H9 (cell line): ENCODE measurements at regions not wholly inside any gene's neighbourhood (a gene's known extent, or its start where the extent isn't known, plus 50 kb on each side); places are given as distances from the start of the nearest gene placed in this dataset.

Experiments used
- DNase-seq: peaks from one replicate; pipeline ENCODE4 v3.0.0-alpha.2; 2017
- H2AFZ ChIP-seq: one replicate; pipeline ENCODE4 v1.6.1; 2013; ENCODE audit warnings: mild to moderate bottlenecking, low read length, control low read depth, moderate library complexity
- H2AK5ac ChIP-seq: 2 replicates; pipeline ENCODE4 v1.6.1; 2013; ENCODE audit warnings: low read length, control low read depth, mixed read lengths; ENCODE audit not compliant: insufficient read length
- H2BK120ac ChIP-seq: one replicate; pipeline ENCODE4 v1.6.1; 2013; ENCODE audit warnings: low read depth, mild to moderate bottlenecking, low read length, control low read depth, inconsistent platforms; ENCODE audit not compliant: poor library complexity, severe bottlenecking
- H2BK12ac ChIP-seq: 2 replicates; pipeline ENCODE4 v1.6.1; 2013; ENCODE audit warnings: low read length, control low read depth, mixed read lengths, low read depth; ENCODE audit not compliant: insufficient read length
- H2BK15ac ChIP-seq: 2 replicates; pipeline ENCODE4 v1.6.1; 2013; ENCODE audit warnings: low read depth, low read length, control low read depth
- H2BK20ac ChIP-seq: one replicate; pipeline ENCODE4 v1.6.1; 2013; ENCODE audit warnings: low read depth, mild to moderate bottlenecking, low read length, control low read depth, inconsistent platforms; ENCODE audit not compliant: poor library complexity, severe bottlenecking
- H2BK5ac ChIP-seq: 2 replicates; pipeline ENCODE4 v1.6.1; 2013; ENCODE audit warnings: low read length, control low read depth, mixed read lengths; ENCODE audit not compliant: insufficient read length
- H3K14ac ChIP-seq: 2 replicates; pipeline ENCODE4 v1.6.1; 2013; ENCODE audit warnings: low read length, control low read depth; ENCODE audit not compliant: insufficient read depth
- H3K18ac ChIP-seq: 2 replicates; pipeline ENCODE4 v1.6.1; 2013; ENCODE audit warnings: low read depth, mild to moderate bottlenecking, mixed read lengths, low read length, control low read depth; ENCODE audit not compliant: insufficient read length
- H3K23ac ChIP-seq: 2 replicates; pipeline ENCODE4 v1.6.1; 2013; ENCODE audit warnings: low read length, control low read depth, mixed read lengths, low read depth; ENCODE audit not compliant: insufficient read length
- H3K23me2 ChIP-seq: 2 replicates; pipeline ENCODE4 v1.6.1; 2013; ENCODE audit warnings: low read depth, mild to moderate bottlenecking, mixed read lengths, low read length, control low read depth; ENCODE audit not compliant: insufficient read length, poor library complexity, severe bottlenecking
- H3K27ac ChIP-seq: 2 replicates; pipeline ENCODE4 v1.5.1; 2013; ENCODE audit warnings: low read length, control low read depth, mixed read lengths, low read depth; ENCODE audit not compliant: insufficient read length
- H3K27me3 ChIP-seq: 2 replicates; pipeline ENCODE4 v1.6.1; 2013; ENCODE audit warnings: low read length, control low read depth, inconsistent platforms; ENCODE audit not compliant: insufficient read depth
- H3K4ac ChIP-seq: 2 replicates; pipeline ENCODE4 v1.6.1; 2013; ENCODE audit warnings: low read depth, mild to moderate bottlenecking, control low read depth, inconsistent platforms, low read length, moderate library complexity
- H3K4me1 ChIP-seq: 2 replicates; pipeline ENCODE4 v1.6.1; 2013; ENCODE audit warnings: low read length, control low read depth, inconsistent platforms; ENCODE audit not compliant: insufficient read depth
- H3K4me2 ChIP-seq: 2 replicates; pipeline ENCODE4 v1.6.1; 2013; ENCODE audit warnings: low read length, control low read depth, mixed read lengths; ENCODE audit not compliant: insufficient read length, insufficient read depth
- H3K56ac ChIP-seq: 2 replicates; pipeline ENCODE4 v1.6.1; 2013; ENCODE audit warnings: low read depth, mild to moderate bottlenecking, mixed read lengths, low read length, control low read depth; ENCODE audit not compliant: insufficient read length
- H3K79me1 ChIP-seq: 2 replicates; pipeline ENCODE4 v1.6.1; 2013; ENCODE audit warnings: low read depth, mild to moderate bottlenecking, moderate library complexity, low read length, control low read depth, inconsistent platforms; ENCODE audit not compliant: insufficient read depth, poor library complexity, severe bottlenecking
- H3K79me2 ChIP-seq: 2 replicates; pipeline ENCODE4 v1.6.1; 2013; ENCODE audit warnings: low read length, control low read depth, inconsistent platforms; ENCODE audit not compliant: insufficient read depth
- H3K9ac ChIP-seq: 2 replicates; pipeline ENCODE4 v1.6.1; 2013; ENCODE audit warnings: low read length, control low read depth, mixed read lengths; ENCODE audit not compliant: insufficient read length; ENCODE audit errors: extremely low read depth
- H3K9me3 ChIP-seq: one replicate; pipeline ENCODE4 v1.6.1; 2013; ENCODE audit warnings: low read depth, low read length, inconsistent platforms; ENCODE audit not compliant: control insufficient read depth
- H3T11ph ChIP-seq: one replicate; pipeline ENCODE4 v1.6.1; 2013; ENCODE audit warnings: mild to moderate bottlenecking, low read length, control low read depth, inconsistent platforms
- H4K20me1 ChIP-seq: one replicate; pipeline ENCODE4 v1.6.1; 2013; ENCODE audit not compliant: control insufficient read depth, insufficient read length, insufficient read depth
- H4K5ac ChIP-seq: 2 replicates; pipeline ENCODE4 v1.6.1; 2013; ENCODE audit warnings: low read depth, mild to moderate bottlenecking, mixed read lengths, low read length, control low read depth; ENCODE audit not compliant: insufficient read length
- H4K8ac ChIP-seq: replicated peaks from 2 replicates; pipeline ENCODE4 v1.6.1; 2013; ENCODE audit warnings: low read length, control low read depth, mixed read lengths, low read depth; ENCODE audit not compliant: insufficient read length
- H4K91ac ChIP-seq: 2 replicates; pipeline ENCODE4 v1.6.1; 2013; ENCODE audit warnings: low read depth, mild to moderate bottlenecking, moderate library complexity, mixed read lengths, low read length, control low read depth; ENCODE audit not compliant: insufficient read length
- H3K27ac Mint-ChIP-seq, 3 experiments: 2 replicates in 2 of 3; 3 replicates in 1 of 3; pipeline ENCODE4 v1.8.0; 2020 to 2021; ENCODE audit warnings: mixed read lengths in 3 of 3, mild to moderate bottlenecking in 1 of 3, moderate library complexity in 1 of 3
- H3K27me3 Mint-ChIP-seq: 2 replicates; pipeline ENCODE4 v1.8.0; 2021; ENCODE audit warnings: low read depth, mild to moderate bottlenecking, moderate library complexity, mixed read lengths
- H3K36me3 Mint-ChIP-seq, 3 experiments: 2 replicates in 2 of 3; 3 replicates in 1 of 3; pipeline ENCODE4 v1.8.0; 2020 to 2021; ENCODE audit warnings: low read depth in 3 of 3, mixed read lengths in 3 of 3; ENCODE audit not compliant: insufficient read depth in 1 of 3
- H3K4me1 Mint-ChIP-seq, 2 experiments: 2 replicates each; pipeline ENCODE4 v1.8.0; 2020; ENCODE audit warnings: mixed read lengths in 2 of 2
- H3K4me3 Mint-ChIP-seq, 2 experiments: 2 replicates in 1 of 2; 3 replicates in 1 of 2; pipeline ENCODE4 v1.8.0; 2020 to 2021; ENCODE audit warnings: mild to moderate bottlenecking in 2 of 2, mixed read lengths in 2 of 2, moderate library complexity in 1 of 2
- H3K9me3 Mint-ChIP-seq, 2 experiments: 2 replicates in 1 of 2; 3 replicates in 1 of 2; pipeline ENCODE4 v1.8.0; 2020; ENCODE audit warnings: mild to moderate bottlenecking in 2 of 2, mixed read lengths in 2 of 2, moderate library complexity in 1 of 2
- WGBS: extraction: QIAGEN DNeasy Blood & Tissue Kit; methylation state at CpG from one replicate; pipeline ENCODE4 v1.1.7; 2013; ENCODE audit warnings: missing lambda C conversion rate, low lambda C conversion rate, mixed read lengths; ENCODE audit not compliant: insufficient read length; ENCODE audit errors: extremely low coverage; 5-methylcytosine and 5-hydroxymethylcytosine counted together
- TF ChIP-seq, protein P1 (sequence below): fragments of 200-600 bp; sonication (generic); conservative IDR thresholded peaks from 3 replicates; pipeline ENCODE4 v1.8.0; 2021; ENCODE audit warnings: antibody characterized with exemption, mild to moderate bottlenecking

DNA sequence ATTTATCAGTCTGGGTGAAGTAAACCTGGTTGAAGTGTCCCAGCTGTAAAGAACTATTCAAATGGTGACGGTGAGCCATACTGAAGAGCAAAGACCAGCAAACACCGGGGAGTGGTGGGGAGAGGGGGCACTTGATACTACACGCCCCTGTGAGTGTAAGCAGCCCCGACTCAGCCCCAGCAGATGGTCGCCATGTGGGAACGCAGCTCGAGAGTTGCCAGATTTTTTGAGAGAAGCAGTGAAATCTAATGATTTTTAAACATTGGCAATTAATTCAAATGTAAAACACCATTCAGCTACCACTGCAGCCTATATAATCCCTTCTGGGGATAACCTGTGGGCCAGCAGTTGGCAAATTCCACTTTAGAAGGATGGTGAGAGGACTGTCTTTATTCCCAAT is 1386.9 kb upstream of the WWC1 start:
- Histone ChIP-seq H2AFZ (no peak overlapping the region), H2BK120ac (no peak overlapping the region)

More for the DNA sequence above, 1386.9 kb upstream of the WWC1 start:
- no peaks in the 10 kb centered on the region for H3K9me3 ChIP-seq
- no peaks in the 10 kb centered on the region for H3K79me2 ChIP-seq
- Mint-ChIP-seq H3K9me3 (peaks cover 0 to 3% of the 10 kb centered on the region in 2 experiments; a peak in 1 of 5 replicates), H3K27me3 (no peaks in the 10 kb centered on the region), H3K4me3 (no peak overlapping the region), H3K4me1 (peaks cover 0 to 4% of the 10 kb centered on the region in 2 experiments; a peak in 3 of 4 replicates), H3K36me3 (no peaks in the 10 kb centered on the region), H3K27ac (no peak overlapping the region; a peak in 2 of 7 replicates)
- H2BK5ac ChIP-seq, result no peak overlapping the region
- H4K5ac ChIP-seq, result no peak overlapping the region
- no peaks in the 10 kb centered on the region for H3K27me3 ChIP-seq
- H3K27ac ChIP-seq, result no peak overlapping the region
- DNase-seq, result no peak
- no peaks in the 10 kb centered on the region for H3K79me1 ChIP-seq
- TF ChIP-seq, protein P1, sequence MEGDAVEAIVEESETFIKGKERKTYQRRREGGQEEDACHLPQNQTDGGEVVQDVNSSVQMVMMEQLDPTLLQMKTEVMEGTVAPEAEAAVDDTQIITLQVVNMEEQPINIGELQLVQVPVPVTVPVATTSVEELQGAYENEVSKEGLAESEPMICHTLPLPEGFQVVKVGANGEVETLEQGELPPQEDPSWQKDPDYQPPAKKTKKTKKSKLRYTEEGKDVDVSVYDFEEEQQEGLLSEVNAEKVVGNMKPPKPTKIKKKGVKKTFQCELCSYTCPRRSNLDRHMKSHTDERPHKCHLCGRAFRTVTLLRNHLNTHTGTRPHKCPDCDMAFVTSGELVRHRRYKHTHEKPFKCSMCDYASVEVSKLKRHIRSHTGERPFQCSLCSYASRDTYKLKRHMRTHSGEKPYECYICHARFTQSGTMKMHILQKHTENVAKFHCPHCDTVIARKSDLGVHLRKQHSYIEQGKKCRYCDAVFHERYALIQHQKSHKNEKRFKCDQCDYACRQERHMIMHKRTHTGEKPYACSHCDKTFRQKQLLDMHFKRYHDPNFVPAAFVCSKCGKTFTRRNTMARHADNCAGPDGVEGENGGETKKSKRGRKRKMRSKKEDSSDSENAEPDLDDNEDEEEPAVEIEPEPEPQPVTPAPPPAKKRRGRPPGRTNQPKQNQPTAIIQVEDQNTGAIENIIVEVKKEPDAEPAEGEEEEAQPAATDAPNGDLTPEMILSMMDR, result no peak
- no peak overlapping the region for H2BK20ac ChIP-seq
- no peak overlapping the region for H3T11ph ChIP-seq
- no peak overlapping the region for H4K91ac ChIP-seq
- H3K18ac ChIP-seq, result no peak overlapping the region
- no peak overlapping the region for H2BK12ac ChIP-seq
- WGBS, result no CpG with 5 or more reads among the region's 7 CpGs
- no peaks in the 10 kb centered on the region for H3K4me1 ChIP-seq
- no peak overlapping the region for H4K8ac ChIP-seq
- H3K4ac ChIP-seq, result no peak overlapping the region
- no peak overlapping the region for H2BK15ac ChIP-seq
- H3K23me2 ChIP-seq, result no peaks in the 10 kb centered on the region
- H2AK5ac ChIP-seq, result no peak overlapping the region
- no peak overlapping the region for H3K23ac ChIP-seq
- no peak overlapping the region for H3K4me2 ChIP-seq
- H3K56ac ChIP-seq, result no peak overlapping the region
- H4K20me1 ChIP-seq, result no peaks in the 10 kb centered on the region
- no peak overlapping the region for H3K14ac ChIP-seq
- H3K9ac ChIP-seq, result no peak overlapping the region
